ENCODE measurements at regions not wholly inside any gene's neighbourhood (a gene's known extent, or its start where the extent isn't known, plus 50 kb on each side); places are given as distances from the start of the nearest gene placed in this dataset.

GRCh38 chr13:34152996-34153395, 335.0 kb downstream of the RFC3 start (continued):
- TF ChIP-seq POLR2AphosphoS5 (IDR thresholded peaks at IDR 0.05; ENCODE audit: low read depth, low read length) (no peak), ZFX (IDR thresholded peaks at IDR 0.05) (no peak), JUND (IDR thresholded peaks at IDR 0.05) (no peak)

- POLR2A ChIA-PET, result no interaction called here
- no peak overlapping the region for H2AFZ ChIP-seq (ENCODE audit: low read depth, low read length, poor library complexity, severe bottlenecking)
- intact Hi-C loops (cut with micrococcal nuclease), result no loop called here
These were observed 335.7 kb downstream of the RFC3 start for GRCh38 chr13:34153428-34154180.

More at GRCh38 chr13:34153428-34154180, 335.7 kb downstream of the RFC3 start:
- ATAC-seq, result no peak
- DNase-seq (ENCODE audit: low read depth, low spot score), result no peak
- Histone ChIP-seq H3K27ac (ENCODE audit: low read depth, low read length) (no peak overlapping the region), H3K27me3 (ENCODE audit: insufficient read depth, low read length) (no peaks in the 10 kb centered on the region), H4K20me1 (ENCODE audit: insufficient read depth) (no peaks in the 10 kb centered on the region), H3K4me1 (ENCODE audit: control insufficient read depth in 1 of 2, insufficient read depth in 2 of 2, low read length in 2 of 2) (peaks cover 24 to 37% of the 10 kb centered on the region in 2 experiments), H3K9me3 (ENCODE audit: control insufficient read depth in 1 of 2, insufficient read depth in 1 of 2, low read depth in 1 of 2, low read length in 2 of 2) (no peaks in the 10 kb centered on the region), H3K4me3 (replicated peaks in 1 of 2; ENCODE audit: low read depth in 1 of 2, low read length in 2 of 2) (no peak overlapping the region), H3K9ac (ENCODE audit: low read length) (no peak overlapping the region), H3K36me3 (ENCODE audit: control insufficient read depth in 1 of 2, insufficient read depth in 2 of 2, low read length in 2 of 2) (no peaks in the 10 kb centered on the region), H3K79me2 (ENCODE audit: insufficient read depth, low read length) (no peaks in the 10 kb centered on the region), H3K9me2 (ENCODE audit: insufficient read depth) (no peaks in the 10 kb centered on the region), H3K4me2 (ENCODE audit: low read length) (no peak overlapping the region)
- ChIA-PET RAD21 (ENCODE audit: low non-redundant PET in 1 of 2, low total read pairs in 2 of 2, uncharacterized antibody in 2 of 2, unreplicated experiment in 2 of 2) (no interaction called here), CTCF (no interaction called here)
- no TSS peak for BruUV-seq (replicated peaks)
- no peak for TF ChIP-seq SP1 (IDR thresholded peaks at IDR 0.05; ENCODE audit: low read depth)
- TF ChIP-seq REST (IDR thresholded peaks at IDR 0.05; ENCODE audit: low read depth), result no peak
- TF ChIP-seq ZFX (IDR thresholded peaks at IDR 0.05), result no peak
- no peak for TF ChIP-seq TCF7L2 (IDR thresholded peaks at IDR 0.05; ENCODE audit: borderline replicate concordance, extremely low read depth, insufficient read depth, insufficient read length)
- TF ChIP-seq RAD21 (IDR thresholded peaks at IDR 0.05; ENCODE audit: low read depth), result no peak
- TF ChIP-seq POLR2AphosphoS5 (IDR thresholded peaks at IDR 0.05; ENCODE audit: low read depth, low read length), result no peak
- no peak for TF ChIP-seq YY1 (IDR thresholded peaks at IDR 0.05; ENCODE audit: extremely low read depth, insufficient replicate concordance, low read depth, low read length)
- TF ChIP-seq EZH2phosphoT487 (IDR thresholded peaks at IDR 0.05; ENCODE audit: borderline replicate concordance), result no peak
- TF ChIP-seq CTCF (IDR thresholded peaks at IDR 0.05 in 2 of 3, conservative IDR thresholded peaks at IDR 0.05 in 1 of 3; ENCODE audit: borderline replicate concordance in 1 of 3, insufficient read depth in 1 of 3, low read depth in 2 of 3, low read length in 2 of 3), result no peak
- TF ChIP-seq POLR2A (IDR thresholded peaks at IDR 0.05; ENCODE audit: borderline replicate concordance, extremely low read depth, insufficient read depth, insufficient read length), result no peak
- TF ChIP-seq ATF3 (IDR thresholded peaks at IDR 0.05), result no peak
